CD4-positive, alpha-beta T cell (primary cell): ENCODE measurements at regions not wholly inside any gene's neighbourhood (a gene's known extent, or its start where the extent isn't known, plus 50 kb on each side); places are given as distances from the start of the nearest gene placed in this dataset.

Experiments
- ATAC-seq: fragments of 200-7000 bp; cut with Tn5 transposase; one replicate; pipeline ENCODE4 v1.10.0; 2022; ENCODE audit warnings: mild to moderate bottlenecking; ENCODE audit not compliant: poor library complexity
- CTCF ChIA-PET: fragments of 350-600 bp; sonication (Branson Sonifier 250); formaldehyde crosslinking; loops from one replicate; lab custom pipeline; 2021; ENCODE audit warnings: antibody characterized with exemption, inconsistent platforms; lab: Charles Lee
- POLR2A ChIA-PET: fragments of 350-600 bp; sonication (Branson Sonifier 250); formaldehyde crosslinking; loops from one replicate; lab custom pipeline; 2021; ENCODE audit warnings: antibody characterized with exemption, inconsistent platforms; lab: Charles Lee
- DNase-seq, 14 experiments: peaks; one replicate each; pipeline ENCODE4 v3.0.0-alpha.2; 2013 to 2020; ENCODE audit warnings: mixed read lengths in 2 of 14
- H3K27ac ChIP-seq, 2 donors: one replicate each; pipeline versions ENCODE4 v1.5.1 to v1.7.0; 2013; ENCODE audit warnings: low read length in 2 of 2, low read depth in 1 of 2, mild to moderate bottlenecking in 1 of 2
- H3K27me3 ChIP-seq, 2 experiments: 1 replicate in 1 of 2; 2 replicates in 1 of 2; pipeline versions ENCODE4 v1.6.1 to v1.7.0; 2013; ENCODE audit warnings: low read length in 2 of 2, control low read depth in 1 of 2, mild to moderate bottlenecking in 1 of 2, moderate library complexity in 1 of 2; ENCODE audit not compliant: insufficient read depth in 2 of 2, control insufficient read depth in 1 of 2
- H3K36me3 ChIP-seq: one replicate; pipeline ENCODE4 v1.6.1; 2013; ENCODE audit warnings: low read length, control low read depth; ENCODE audit not compliant: insufficient read depth
- H3K4me1 ChIP-seq: one replicate; pipeline ENCODE4 v1.6.1; 2013; ENCODE audit warnings: low read length, control low read depth; ENCODE audit not compliant: insufficient read depth
- H3K4me3 ChIP-seq: one replicate; pipeline ENCODE4 v1.5.1; 2013; ENCODE audit warnings: mild to moderate bottlenecking, low read length, moderate library complexity
- H3K9me3 ChIP-seq, 2 experiments: 1 replicate in 1 of 2; 2 replicates in 1 of 2; pipeline versions ENCODE4 v1.6.1 to v1.7.0; 2013; ENCODE audit warnings: low read length in 2 of 2, mild to moderate bottlenecking in 2 of 2, control low read depth in 1 of 2, moderate library complexity in 1 of 2; ENCODE audit not compliant: control insufficient read depth in 1 of 2, insufficient read depth in 1 of 2
- H3K27ac Mint-ChIP-seq: one replicate; pipeline ENCODE4 v1.8.0; 2020; ENCODE audit warnings: mixed read lengths
- H3K27me3 Mint-ChIP-seq: one replicate; pipeline ENCODE4 v1.8.0; 2021; ENCODE audit warnings: mixed read lengths
- H3K36me3 Mint-ChIP-seq: one replicate; pipeline ENCODE4 v1.8.0; 2021; ENCODE audit warnings: low read depth, mixed read lengths
- H3K4me1 Mint-ChIP-seq: one replicate; pipeline ENCODE4 v1.8.0; 2021; ENCODE audit warnings: low read depth, mixed read lengths
- H3K4me3 Mint-ChIP-seq: one replicate; pipeline ENCODE4 v1.8.0; 2020; ENCODE audit warnings: mild to moderate bottlenecking, mixed read lengths
- H3K9me3 Mint-ChIP-seq: one replicate; pipeline ENCODE4 v1.8.0; 2020; ENCODE audit warnings: mixed read lengths
- intact Hi-C, 2 experiments: fragments of 100-400 bp; cut with DNase I in 1 of 2; cut with micrococcal nuclease in 1 of 2; formaldehyde crosslinking; loops; one replicate each; pipeline versions ENCODE4 v1.15.1 to v1.9.0; 2023 to 2025; cut with DNase I, micrococcal nuclease
- TF ChIP-seq, protein P1 (sequence below): fragments of 200-600 bp; IDR thresholded peaks from one replicate; pipeline ENCODE4 v1.8.0; 2022; ENCODE audit warnings: antibody characterized with exemption, mild to moderate bottlenecking

- Histone ChIP-seq H3K27me3 (no peaks in the 10 kb centered on the region), H3K27ac (no peak overlapping the region), H3K4me1 (peaks cover 5% of the 10 kb centered on the region), H3K36me3 (no peaks in the 10 kb centered on the region), H3K4me3 (no peak overlapping the region), H3K9me3 (peaks cover 8 to 42% of the 10 kb centered on the region in 2 experiments)
- no peak overlapping the region for H3K4me3 Mint-ChIP-seq
- TF ChIP-seq, protein P1, sequence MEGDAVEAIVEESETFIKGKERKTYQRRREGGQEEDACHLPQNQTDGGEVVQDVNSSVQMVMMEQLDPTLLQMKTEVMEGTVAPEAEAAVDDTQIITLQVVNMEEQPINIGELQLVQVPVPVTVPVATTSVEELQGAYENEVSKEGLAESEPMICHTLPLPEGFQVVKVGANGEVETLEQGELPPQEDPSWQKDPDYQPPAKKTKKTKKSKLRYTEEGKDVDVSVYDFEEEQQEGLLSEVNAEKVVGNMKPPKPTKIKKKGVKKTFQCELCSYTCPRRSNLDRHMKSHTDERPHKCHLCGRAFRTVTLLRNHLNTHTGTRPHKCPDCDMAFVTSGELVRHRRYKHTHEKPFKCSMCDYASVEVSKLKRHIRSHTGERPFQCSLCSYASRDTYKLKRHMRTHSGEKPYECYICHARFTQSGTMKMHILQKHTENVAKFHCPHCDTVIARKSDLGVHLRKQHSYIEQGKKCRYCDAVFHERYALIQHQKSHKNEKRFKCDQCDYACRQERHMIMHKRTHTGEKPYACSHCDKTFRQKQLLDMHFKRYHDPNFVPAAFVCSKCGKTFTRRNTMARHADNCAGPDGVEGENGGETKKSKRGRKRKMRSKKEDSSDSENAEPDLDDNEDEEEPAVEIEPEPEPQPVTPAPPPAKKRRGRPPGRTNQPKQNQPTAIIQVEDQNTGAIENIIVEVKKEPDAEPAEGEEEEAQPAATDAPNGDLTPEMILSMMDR, result no peak
- ATAC-seq, result no peak
- intact Hi-C loops, result loop anchor here in 1 of 2 experiments (5.0 kb wide), 1 partner anchor 689 kb away; no protein-coding TSS in a partner anchor
- DNase-seq, result no peak
- H3K36me3 Mint-ChIP-seq, result no peaks in the 10 kb centered on the region
- no peaks in the 10 kb centered on the region for H3K9me3 Mint-ChIP-seq
- ChIA-PET POLR2A (no interaction called here), CTCF (no interaction called here)
- H3K27me3 Mint-ChIP-seq, result no peaks in the 10 kb centered on the region
- no peaks in the 10 kb centered on the region for H3K4me1 Mint-ChIP-seq
- no peak overlapping the region for H3K27ac Mint-ChIP-seq
These were observed 101.6 kb downstream of the PDGFA start for GRCh38 chr7:417973-418601.

DNA sequence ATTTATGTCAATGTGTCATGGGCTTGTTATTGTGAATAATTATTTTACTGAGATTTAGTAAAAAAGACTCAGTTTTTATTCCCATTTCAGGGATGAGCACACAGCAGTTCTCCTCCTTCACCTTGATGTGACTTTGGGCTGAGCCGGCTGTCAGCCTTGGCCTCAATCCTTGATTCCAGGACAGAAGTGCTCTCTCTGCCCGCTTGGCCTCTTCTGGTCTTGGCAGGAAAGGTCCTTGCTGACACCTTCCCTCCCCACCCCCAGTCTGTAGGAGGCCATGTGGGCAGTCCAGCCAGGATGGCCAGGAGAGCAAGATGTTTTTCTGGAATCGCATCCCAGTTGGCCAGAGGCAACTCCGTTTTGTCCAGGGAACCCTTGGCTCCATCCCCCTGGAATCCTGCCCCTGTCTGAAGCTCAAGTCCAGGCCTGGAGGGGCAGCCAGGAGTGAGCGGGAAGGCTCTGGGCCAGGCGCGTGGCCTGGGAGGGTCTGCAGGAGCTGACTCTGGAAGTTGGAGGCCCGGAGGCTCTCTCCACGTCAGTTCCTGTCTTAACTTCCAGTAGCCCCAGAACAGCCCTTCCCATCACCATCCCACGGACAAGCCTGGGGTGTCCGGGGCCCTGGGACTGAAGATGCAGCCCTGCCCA, 100.9 kb downstream of the PDGFA start:
- no peaks in the 10 kb centered on the region for H3K4me1 Mint-ChIP-seq
- no peaks in the 10 kb centered on the region for H3K36me3 ChIP-seq
- H3K4me3 ChIP-seq, result no peak overlapping the region
- no peaks in the 10 kb centered on the region for H3K36me3 Mint-ChIP-seq
- H3K9me3 Mint-ChIP-seq, result no peaks in the 10 kb centered on the region
- H3K27me3 ChIP-seq, result no peaks in the 10 kb centered on the region
- DNase-seq (no peak), ATAC-seq (no peak)
- no peak overlapping the region for H3K27ac ChIP-seq
- H3K27ac Mint-ChIP-seq, result no peak overlapping the region
- H3K27me3 Mint-ChIP-seq, result no peaks in the 10 kb centered on the region
- peaks cover 5% of the 10 kb centered on the region for H3K4me1 ChIP-seq
- peaks cover 8 to 42% of the 10 kb centered on the region in 2 experiments for H3K9me3 ChIP-seq
- ChIA-PET POLR2A (no interaction called here), CTCF (no interaction called here)
- intact Hi-C loops, result loop anchor here in 1 of 2 experiments (5.0 kb wide), 1 partner anchor 689 kb away; no protein-coding TSS in a partner anchor
- TF ChIP-seq, protein P1, result no peak
- H3K4me3 Mint-ChIP-seq, result no peak overlapping the region

DNA sequence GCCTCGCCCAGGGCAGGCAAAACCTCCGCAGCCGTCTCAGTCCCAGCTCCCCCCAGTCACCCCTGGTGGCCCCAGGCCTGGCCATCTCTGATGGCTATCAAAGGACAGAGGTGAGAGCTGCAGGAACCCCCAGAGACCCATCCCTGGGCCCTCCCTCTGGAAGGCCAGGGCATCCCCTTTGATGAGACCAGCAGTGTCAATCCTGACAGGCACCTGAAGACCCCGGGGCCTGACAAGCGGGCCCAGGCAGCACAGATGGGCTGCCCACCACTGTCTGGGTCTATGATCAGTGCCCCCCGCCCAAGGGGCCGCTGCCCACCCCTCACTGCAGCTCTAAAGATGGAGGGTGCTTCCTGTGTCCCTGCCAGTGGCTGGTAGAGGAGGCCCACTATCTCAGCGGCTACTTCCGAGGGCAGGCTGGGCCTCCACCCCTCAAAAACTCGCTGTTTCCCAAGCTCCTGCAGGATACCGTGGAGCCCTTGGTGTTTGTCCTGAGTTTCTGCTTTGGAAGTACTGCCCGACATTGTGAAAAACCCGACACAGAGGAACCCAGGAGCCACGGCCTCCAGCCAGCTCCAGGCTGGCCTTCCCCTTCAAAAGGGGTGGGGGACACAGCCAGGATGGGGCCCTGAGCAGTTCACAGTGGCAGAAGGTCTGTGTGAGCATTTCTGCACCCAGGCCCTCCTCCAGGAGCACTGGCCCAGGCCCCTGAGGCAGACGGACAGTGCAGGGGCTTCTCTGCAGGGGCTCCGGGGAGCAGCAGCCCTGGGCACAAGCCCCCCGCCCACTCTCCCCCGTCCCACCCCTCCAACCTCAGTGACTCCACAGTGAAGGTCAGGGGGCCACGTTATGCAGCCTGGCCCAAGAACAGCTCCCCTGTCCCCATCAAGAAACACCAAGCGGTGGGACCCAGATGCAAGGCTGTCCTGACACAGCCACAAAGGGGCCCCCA, 99.2 kb downstream of the PDGFA start:
- no peaks in the 10 kb centered on the region for H3K4me1 Mint-ChIP-seq
- ChIA-PET POLR2A (no interaction called here), CTCF (no interaction called here)
- H3K9me3 Mint-ChIP-seq, result no peaks in the 10 kb centered on the region
- Histone ChIP-seq H3K27ac (no peak overlapping the region), H3K9me3 (peaks cover 8 to 36% of the 10 kb centered on the region in 2 experiments), H3K4me3 (no peak overlapping the region), H3K4me1 (peaks cover 5% of the 10 kb centered on the region), H3K27me3 (no peaks in the 10 kb centered on the region), H3K36me3 (no peaks in the 10 kb centered on the region)
- H3K36me3 Mint-ChIP-seq, result no peaks in the 10 kb centered on the region
- ATAC-seq, result no peak
- no peak overlapping the region for H3K4me3 Mint-ChIP-seq
- no peak overlapping the region for H3K27ac Mint-ChIP-seq
- no peak for DNase-seq
- H3K27me3 Mint-ChIP-seq, result no peaks in the 10 kb centered on the region
- intact Hi-C loops, result no loop called here
- TF ChIP-seq, protein P1, result no peak
